B cell (primary cell): ENCODE measurements at regions not wholly inside any gene's neighbourhood (a gene's known extent, or its start where the extent isn't known, plus 50 kb on each side); places are given as distances from the start of the nearest gene placed in this dataset.

Experiments
- ATAC-seq: fragments of 200-7000 bp; cut with Tn5 transposase; one replicate; pipeline ENCODE4 v1.10.0; 2021; ENCODE audit warnings: low read depth, mild to moderate bottlenecking, moderate number of reproducible peaks, moderate library complexity
- CTCF ChIA-PET: fragments of 350-600 bp; sonication (Branson Sonifier 250); formaldehyde crosslinking; loops from one replicate; lab custom pipeline; 2021; ENCODE audit warnings: antibody characterized with exemption, inconsistent platforms; lab: Charles Lee
- POLR2A ChIA-PET: fragments of 350-600 bp; sonication (Branson Sonifier 250); formaldehyde crosslinking; loops from one replicate; lab custom pipeline; 2021; ENCODE audit warnings: antibody characterized with exemption; lab: Charles Lee
- DNase-seq: peaks from one replicate; pipeline ENCODE4 v3.0.0; 2013
- H2AFZ ChIP-seq: 2 replicates; pipeline ENCODE4 v1.6.1; 2012; ENCODE audit warnings: mild to moderate bottlenecking, low read depth, low read length; ENCODE audit not compliant: insufficient read depth, poor library complexity, severe bottlenecking
- H3K27ac ChIP-seq, 2 donors: 1 replicate in 1 of 2; 2 replicates in 1 of 2; pipeline ENCODE4 v1.5.1; 2012 to 2013; ENCODE audit warnings: low read length in 2 of 2, mild to moderate bottlenecking in 2 of 2, moderate library complexity in 1 of 2
- H3K27me3 ChIP-seq, 4 experiments: fragments of 200-600 bp in 1 of 4; sonication (generic) in 1 of 4; replicated peaks in 1 of 4; 1 replicate in 2 of 4; 2 replicates in 2 of 4; pipeline versions ENCODE4 v1.6.1 to v1.7.0; 2013 to 2016; ENCODE audit warnings: low read length in 3 of 4, mild to moderate bottlenecking in 2 of 4, mixed read lengths in 1 of 4, moderate library complexity in 1 of 4; ENCODE audit not compliant: insufficient read depth in 4 of 4, control insufficient read depth in 3 of 4; ENCODE audit errors: control extremely low read depth in 1 of 4
- H3K36me3 ChIP-seq, 2 experiments: replicated peaks in 1 of 2; 1 replicate in 1 of 2; 2 replicates in 1 of 2; pipeline versions ENCODE4 v1.6.1 to v1.7.1; 2013; ENCODE audit warnings: low read length in 1 of 2; ENCODE audit not compliant: insufficient read depth in 2 of 2, control insufficient read depth in 1 of 2; ENCODE audit errors: control extremely low read depth in 1 of 2, extremely low read depth in 1 of 2
- H3K4me1 ChIP-seq, 2 donors: fragments of 200-600 bp in 1 of 2; sonication (generic) in 1 of 2; 1 replicate in 1 of 2; 2 replicates in 1 of 2; pipeline versions ENCODE4 v1.5.1 to v1.6.1; 2013 to 2017; ENCODE audit warnings: low read length in 2 of 2; ENCODE audit not compliant: control insufficient read depth in 2 of 2, insufficient read depth in 2 of 2
- H3K4me2 ChIP-seq: replicated peaks from 2 replicates; pipeline ENCODE3; 2012; ENCODE audit warnings: mild to moderate bottlenecking, low read depth, low read length; ENCODE audit not compliant: poor library complexity, severe bottlenecking
- H3K4me3 ChIP-seq, 5 experiments: fragments of 200-600 bp in 1 of 5; sonication (generic) in 1 of 5; 1 replicate in 3 of 5; 2 replicates in 2 of 5; pipeline versions ENCODE4 v1.5.1 to v1.7.0; 2011 to 2016; ENCODE audit warnings: low read length in 4 of 5, mild to moderate bottlenecking in 4 of 5, low read depth in 2 of 5, control low read depth in 1 of 5, moderate library complexity in 1 of 5; ENCODE audit not compliant: insufficient read depth in 1 of 5; ENCODE audit errors: control extremely low read depth in 1 of 5, extremely low read depth in 1 of 5
- H3K79me2 ChIP-seq: fragments of 200-600 bp; sonication (generic); one replicate; pipeline ENCODE4 v1.6.0; 2016; ENCODE audit warnings: low read length; ENCODE audit not compliant: control insufficient read depth, insufficient read depth
- H3K9ac ChIP-seq: fragments of 200-600 bp; sonication (generic); 2 replicates; pipeline ENCODE4 v1.6.1; 2017; ENCODE audit warnings: mild to moderate bottlenecking, low read length, moderate library complexity
- H3K9me3 ChIP-seq, 3 donors: one replicate each; pipeline versions ENCODE4 v1.6.1 to v1.7.1; 2013; ENCODE audit warnings: low read length in 2 of 3; ENCODE audit not compliant: control insufficient read depth in 2 of 3, insufficient read depth in 1 of 3; ENCODE audit errors: control extremely low read depth in 1 of 3
- H4K20me1 ChIP-seq: 2 replicates; pipeline ENCODE4 v1.6.0; 2012; ENCODE audit warnings: mild to moderate bottlenecking, low read length; ENCODE audit not compliant: insufficient read depth, control insufficient read depth, poor library complexity, severe bottlenecking
- H3K27ac Mint-ChIP-seq: one replicate; pipeline ENCODE4 v1.8.0; 2021; ENCODE audit warnings: mixed read lengths
- H3K27me3 Mint-ChIP-seq: one replicate; pipeline ENCODE4 v1.8.0; 2021; ENCODE audit warnings: mixed read lengths
- H3K4me1 Mint-ChIP-seq: one replicate; pipeline ENCODE4 v1.8.0; 2021; ENCODE audit warnings: mixed read lengths
- H3K4me3 Mint-ChIP-seq: one replicate; pipeline ENCODE4 v1.8.0; 2021; ENCODE audit warnings: mixed read lengths
- H3K9me3 Mint-ChIP-seq: one replicate; pipeline ENCODE4 v1.8.0; 2022; ENCODE audit warnings: mixed read lengths; ENCODE audit not compliant: insufficient read depth
- EZH2 ChIP-seq: IDR thresholded peaks from 2 replicates; pipeline ENCODE4 v1.6.1; 2012; ENCODE audit warnings: borderline replicate concordance, low read depth, mild to moderate bottlenecking, moderate library complexity, low read length; ENCODE audit not compliant: insufficient read depth, poor library complexity, severe bottlenecking
- WGBS: methylation state at CpG from one replicate; pipeline ENCODE4 v1.1.5; 2013; ENCODE audit warnings: missing lambda C conversion rate; ENCODE audit not compliant: insufficient coverage; 5-methylcytosine and 5-hydroxymethylcytosine counted together
- intact Hi-C: fragments of 100-400 bp; cut with micrococcal nuclease; formaldehyde crosslinking; loops from one replicate; pipeline ENCODE4 v1.10.0; 2022
- TF ChIP-seq, protein P1 (sequence below): fragments of 200-600 bp; IDR thresholded peaks from one replicate; pipeline ENCODE4 v1.8.0; 2022; ENCODE audit warnings: antibody characterized with exemption, mild to moderate bottlenecking

DNA sequence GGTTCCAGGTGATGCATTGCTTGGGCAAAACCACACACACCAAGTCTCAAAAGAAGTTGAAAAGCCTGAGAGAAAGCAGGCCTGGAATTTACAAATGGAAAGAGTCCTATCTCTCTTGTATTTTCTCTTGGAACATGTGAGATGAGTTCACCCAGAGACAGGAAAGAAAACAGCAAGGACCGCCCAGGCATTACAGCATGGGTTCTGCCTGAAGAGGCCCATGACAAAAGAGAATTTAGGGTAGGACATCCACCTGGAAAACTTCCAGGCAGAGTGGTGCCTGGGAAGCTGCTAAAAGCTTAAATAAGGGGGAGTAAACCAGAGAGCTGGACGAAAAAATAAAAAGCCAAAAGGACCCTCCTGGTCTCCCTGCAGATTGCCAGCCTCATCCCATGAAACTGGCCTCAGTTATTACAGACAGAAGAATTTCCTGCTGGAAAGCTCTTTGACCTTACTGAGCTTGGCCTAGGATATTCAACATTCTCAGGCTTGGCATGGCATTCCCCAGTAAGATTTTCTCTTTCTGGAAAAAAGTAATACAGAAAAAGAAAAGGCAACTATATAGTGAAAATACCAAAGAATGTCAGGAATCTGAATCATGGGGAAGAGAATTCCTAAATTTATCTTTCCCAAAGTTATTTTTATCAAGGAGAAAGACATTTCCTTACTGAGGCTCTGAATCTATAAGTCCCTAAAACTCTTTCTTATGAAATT is 121.3 kb upstream of the NUDT4 start:
- H3K27ac ChIP-seq, result no peak overlapping the region
- H3K79me2 ChIP-seq, result no peaks in the 10 kb centered on the region
- H3K9me3 ChIP-seq, result peaks cover 0 to 20% (median 12%) of the 10 kb centered on the region in 3 donors
- H3K4me3 Mint-ChIP-seq, result no peak overlapping the region
- intact Hi-C loops, result no loop called here
- ChIA-PET CTCF (no interaction called here), POLR2A (no interaction called here)
- H3K4me3 ChIP-seq, result no peak overlapping the region
- 100% methylated on average over 2 of the region's 2 CpGs for WGBS
- H3K27ac Mint-ChIP-seq, result no peak overlapping the region
- no peaks in the 10 kb centered on the region for H3K36me3 ChIP-seq
- no peak for ATAC-seq
- no peak overlapping the region for H3K4me2 ChIP-seq
- H3K9me3 Mint-ChIP-seq, result peaks cover 8% of the 10 kb centered on the region
- no peak overlapping the region for H2AFZ ChIP-seq
- no peak overlapping the region for H3K9ac ChIP-seq
- H3K27me3 ChIP-seq, result no peaks in the 10 kb centered on the region
- no peaks in the 10 kb centered on the region for H3K4me1 Mint-ChIP-seq
- no peaks in the 10 kb centered on the region for H4K20me1 ChIP-seq
- no peaks in the 10 kb centered on the region for H3K27me3 Mint-ChIP-seq
- TF ChIP-seq, protein P1, sequence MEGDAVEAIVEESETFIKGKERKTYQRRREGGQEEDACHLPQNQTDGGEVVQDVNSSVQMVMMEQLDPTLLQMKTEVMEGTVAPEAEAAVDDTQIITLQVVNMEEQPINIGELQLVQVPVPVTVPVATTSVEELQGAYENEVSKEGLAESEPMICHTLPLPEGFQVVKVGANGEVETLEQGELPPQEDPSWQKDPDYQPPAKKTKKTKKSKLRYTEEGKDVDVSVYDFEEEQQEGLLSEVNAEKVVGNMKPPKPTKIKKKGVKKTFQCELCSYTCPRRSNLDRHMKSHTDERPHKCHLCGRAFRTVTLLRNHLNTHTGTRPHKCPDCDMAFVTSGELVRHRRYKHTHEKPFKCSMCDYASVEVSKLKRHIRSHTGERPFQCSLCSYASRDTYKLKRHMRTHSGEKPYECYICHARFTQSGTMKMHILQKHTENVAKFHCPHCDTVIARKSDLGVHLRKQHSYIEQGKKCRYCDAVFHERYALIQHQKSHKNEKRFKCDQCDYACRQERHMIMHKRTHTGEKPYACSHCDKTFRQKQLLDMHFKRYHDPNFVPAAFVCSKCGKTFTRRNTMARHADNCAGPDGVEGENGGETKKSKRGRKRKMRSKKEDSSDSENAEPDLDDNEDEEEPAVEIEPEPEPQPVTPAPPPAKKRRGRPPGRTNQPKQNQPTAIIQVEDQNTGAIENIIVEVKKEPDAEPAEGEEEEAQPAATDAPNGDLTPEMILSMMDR, result no peak
- no peak for TF ChIP-seq EZH2
- no peak for DNase-seq
- no peaks in the 10 kb centered on the region for H3K4me1 ChIP-seq

GRCh38 chr12:93261505-93262094 is 116.1 kb upstream of the NUDT4 start:
- H3K4me2 ChIP-seq, result no peak overlapping the region
- no peak overlapping the region for H3K4me3 Mint-ChIP-seq
- no peak overlapping the region for H3K27ac ChIP-seq
- TF ChIP-seq, protein P1, result no peak
- no peak for TF ChIP-seq EZH2
- no peaks in the 10 kb centered on the region for H3K27me3 ChIP-seq
- H3K36me3 ChIP-seq, result no peaks in the 10 kb centered on the region
- ATAC-seq (no peak), DNase-seq (no peak)
- H3K9ac ChIP-seq, result no peak overlapping the region
- H2AFZ ChIP-seq, result no peak overlapping the region
- no peaks in the 10 kb centered on the region for H4K20me1 ChIP-seq
- H3K9me3 ChIP-seq, result peaks cover 0 to 4% (median 1%) of the 10 kb centered on the region in 3 donors
- H3K4me3 ChIP-seq, result no peak overlapping the region
- H3K4me1 ChIP-seq, result no peaks in the 10 kb centered on the region
- ChIA-PET CTCF (interaction anchor here (1.4 kb wide), 1 partner anchor 13 kb away, joined by 3 read pairs; no protein-coding TSS in a partner anchor), POLR2A (no interaction called here)
- no peak overlapping the region for H3K27ac Mint-ChIP-seq
- H3K27me3 Mint-ChIP-seq, result no peaks in the 10 kb centered on the region
- 92% methylated on average over 2 of the region's 5 CpGs for WGBS
- H3K79me2 ChIP-seq, result no peaks in the 10 kb centered on the region
- intact Hi-C loops, result no loop called here
- H3K9me3 Mint-ChIP-seq, result no peaks in the 10 kb centered on the region
- H3K4me1 Mint-ChIP-seq, result no peaks in the 10 kb centered on the region
